Ascending aorta (tissue), 2 donors: ENCODE measurements at regions not wholly inside any gene's neighbourhood (a gene's known extent, or its start where the extent isn't known, plus 50 kb on each side); places are given as distances from the start of the nearest gene placed in this dataset.

Source experiments
- DNase-seq, 2 donors: peaks; one replicate each; pipeline ENCODE4 v3.0.0-alpha.2; 2019; ENCODE audit warnings: low spot score in 2 of 2
- H3K27ac ChIP-seq, 2 donors: fragments of 200-600 bp; sonication (generic); one replicate each; pipeline ENCODE4 v1.5.1; 2016 to 2017; ENCODE audit warnings: mild to moderate bottlenecking in 1 of 2
- H3K27me3 ChIP-seq: fragments of 200-600 bp; sonication (generic); one replicate; pipeline ENCODE4 v1.5.1; 2017
- H3K36me3 ChIP-seq, 2 donors: fragments of 200-600 bp; sonication (generic); one replicate each; pipeline ENCODE4 v1.5.1; 2016
- H3K4me1 ChIP-seq, 2 donors: fragments of 200-600 bp; sonication (generic); one replicate each; pipeline ENCODE4 v1.5.1; 2016 to 2017; ENCODE audit warnings: mild to moderate bottlenecking in 1 of 2
- H3K4me3 ChIP-seq, 2 donors: fragments of 200-600 bp; sonication (generic); one replicate each; pipeline ENCODE4 v1.5.1; 2016 to 2017; ENCODE audit warnings: mild to moderate bottlenecking in 1 of 2
- H3K9me3 ChIP-seq, 2 donors: fragments of 200-600 bp; sonication (generic); one replicate each; pipeline ENCODE4 v1.5.1; 2016
- intact Hi-C: fragments of 100-400 bp; cut with DNase I; formaldehyde crosslinking; loops from one replicate; pipeline ENCODE4 v1.15.1; 2023
- TF ChIP-seq, protein P1 (sequence below), 3 experiments: fragments of 200-600 bp in 2 of 3; fragments of 450-650 bp in 1 of 3; sonication (generic) in 2 of 3; IDR thresholded peaks; one replicate each; pipeline ENCODE4 v1.5.1; 2016 to 2019; ENCODE audit warnings: antibody characterized with exemption in 3 of 3, mild to moderate bottlenecking in 1 of 3, moderate library complexity in 1 of 3

DNA sequence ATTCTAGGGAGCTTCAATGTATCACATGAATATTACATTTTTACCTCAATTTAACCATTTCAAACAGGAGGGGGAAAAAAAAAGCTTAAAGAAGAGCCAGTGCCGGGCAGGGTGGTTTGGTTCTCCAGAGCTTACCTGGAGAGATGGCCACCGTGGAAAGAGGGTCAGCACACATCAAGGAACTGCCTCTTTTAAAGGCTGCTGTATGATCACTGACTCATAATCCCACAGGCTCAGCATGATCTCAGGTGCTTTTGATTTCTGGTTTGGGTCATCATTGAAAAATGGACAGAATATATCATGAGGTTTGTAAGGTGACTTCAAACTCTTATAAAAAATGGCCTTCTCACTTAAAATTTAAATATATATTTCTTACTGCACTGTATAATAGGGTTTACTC lies 67.5 kb upstream of the MDFIC start:
- no peak overlapping the region for H3K4me3 ChIP-seq
- intact Hi-C loops: no loop called here
- no peaks in the 10 kb centered on the region for H3K4me1 ChIP-seq
- DNase-seq: no peak
- TF ChIP-seq, protein P1, sequence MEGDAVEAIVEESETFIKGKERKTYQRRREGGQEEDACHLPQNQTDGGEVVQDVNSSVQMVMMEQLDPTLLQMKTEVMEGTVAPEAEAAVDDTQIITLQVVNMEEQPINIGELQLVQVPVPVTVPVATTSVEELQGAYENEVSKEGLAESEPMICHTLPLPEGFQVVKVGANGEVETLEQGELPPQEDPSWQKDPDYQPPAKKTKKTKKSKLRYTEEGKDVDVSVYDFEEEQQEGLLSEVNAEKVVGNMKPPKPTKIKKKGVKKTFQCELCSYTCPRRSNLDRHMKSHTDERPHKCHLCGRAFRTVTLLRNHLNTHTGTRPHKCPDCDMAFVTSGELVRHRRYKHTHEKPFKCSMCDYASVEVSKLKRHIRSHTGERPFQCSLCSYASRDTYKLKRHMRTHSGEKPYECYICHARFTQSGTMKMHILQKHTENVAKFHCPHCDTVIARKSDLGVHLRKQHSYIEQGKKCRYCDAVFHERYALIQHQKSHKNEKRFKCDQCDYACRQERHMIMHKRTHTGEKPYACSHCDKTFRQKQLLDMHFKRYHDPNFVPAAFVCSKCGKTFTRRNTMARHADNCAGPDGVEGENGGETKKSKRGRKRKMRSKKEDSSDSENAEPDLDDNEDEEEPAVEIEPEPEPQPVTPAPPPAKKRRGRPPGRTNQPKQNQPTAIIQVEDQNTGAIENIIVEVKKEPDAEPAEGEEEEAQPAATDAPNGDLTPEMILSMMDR (IDR thresholded peaks at IDR 0.05): no peak
- no peak overlapping the region for H3K27ac ChIP-seq
- H3K9me3 ChIP-seq: no peaks in the 10 kb centered on the region
- no peaks in the 10 kb centered on the region for H3K36me3 ChIP-seq
- no peaks in the 10 kb centered on the region for H3K27me3 ChIP-seq

DNA sequence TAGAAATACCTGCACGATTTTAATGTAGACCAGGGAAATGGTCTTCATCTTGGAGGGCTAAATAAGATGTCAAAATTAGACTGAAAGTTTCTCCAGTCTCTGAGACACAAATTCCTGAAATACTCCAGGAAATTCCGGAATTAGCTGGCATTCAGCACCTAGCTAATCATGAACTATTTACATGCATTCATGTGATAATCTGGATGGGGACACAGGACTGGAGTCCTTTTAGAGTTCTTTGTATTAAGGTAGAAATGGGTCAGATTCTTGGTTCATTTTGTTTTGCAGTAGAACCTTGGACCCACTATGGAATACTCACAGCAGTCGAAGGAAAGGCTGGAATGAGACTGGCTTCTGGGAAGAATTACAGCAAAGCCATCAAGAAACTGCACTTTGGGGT lies 65.3 kb upstream of the MDFIC start:
- no peak for DNase-seq
- no peak overlapping the region for H3K4me3 ChIP-seq
- H3K36me3 ChIP-seq: no peaks in the 10 kb centered on the region
- TF ChIP-seq, protein P1 (IDR thresholded peaks at IDR 0.05): no peak
- intact Hi-C loops: no loop called here
- no peaks in the 10 kb centered on the region for H3K27me3 ChIP-seq
- H3K9me3 ChIP-seq: no peaks in the 10 kb centered on the region
- no peaks in the 10 kb centered on the region for H3K4me1 ChIP-seq
- H3K27ac ChIP-seq: no peak overlapping the region

DNA sequence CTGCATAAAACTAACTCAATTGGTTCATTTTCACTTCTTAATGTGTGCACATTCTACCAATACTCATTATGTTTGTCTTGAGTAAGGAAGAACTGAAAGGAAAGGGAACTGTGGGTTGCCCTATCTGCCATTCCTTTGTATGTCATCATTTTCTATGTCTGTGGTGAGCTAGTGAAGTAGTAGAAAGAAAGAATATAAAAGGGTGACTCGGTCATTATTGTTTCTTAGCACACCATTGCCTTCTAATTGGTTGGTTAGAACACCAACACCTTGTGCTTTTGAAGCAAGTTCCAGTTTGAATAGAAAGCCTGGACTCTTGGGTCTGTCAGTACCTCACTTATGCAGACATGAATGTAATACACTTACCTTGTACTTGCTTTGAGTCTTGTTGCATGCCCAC lies 64.3 kb upstream of the MDFIC start:
- DNase-seq: no peak
- intact Hi-C loops: no loop called here
- H3K9me3 ChIP-seq: no peaks in the 10 kb centered on the region
- H3K36me3 ChIP-seq: no peaks in the 10 kb centered on the region
- no peaks in the 10 kb centered on the region for H3K4me1 ChIP-seq
- H3K27me3 ChIP-seq: no peaks in the 10 kb centered on the region
- TF ChIP-seq, protein P1 (IDR thresholded peaks at IDR 0.05): no peak
- H3K27ac ChIP-seq: no peak overlapping the region
- H3K4me3 ChIP-seq: no peak overlapping the region

DNA sequence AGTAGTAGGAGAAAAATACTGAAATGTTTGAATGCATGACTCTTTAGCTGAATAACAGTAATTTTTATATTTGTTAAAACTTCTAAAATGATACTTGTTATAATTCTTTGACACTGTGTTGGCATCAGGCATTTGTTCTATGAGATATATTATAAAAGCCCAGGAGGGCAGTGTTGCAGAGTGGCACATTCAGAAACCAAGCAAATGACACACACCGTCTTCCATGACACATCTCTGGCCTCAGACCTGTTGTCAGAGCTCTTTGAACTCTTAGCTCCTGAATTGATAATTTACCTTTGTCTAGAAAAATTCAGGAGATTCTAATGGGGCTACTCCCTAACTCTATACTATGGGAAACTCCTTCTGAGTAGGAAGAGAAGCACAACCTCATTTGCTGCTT lies 62.4 kb upstream of the MDFIC start:
- intact Hi-C loops: no loop called here
- Histone ChIP-seq H3K4me3 (no peak overlapping the region), H3K9me3 (no peaks in the 10 kb centered on the region), H3K36me3 (no peaks in the 10 kb centered on the region), H3K27ac (no peak overlapping the region), H3K27me3 (no peaks in the 10 kb centered on the region), H3K4me1 (no peaks in the 10 kb centered on the region)
- DNase-seq: no peak
- TF ChIP-seq, protein P1 (IDR thresholded peaks at IDR 0.05): no peak

DNA sequence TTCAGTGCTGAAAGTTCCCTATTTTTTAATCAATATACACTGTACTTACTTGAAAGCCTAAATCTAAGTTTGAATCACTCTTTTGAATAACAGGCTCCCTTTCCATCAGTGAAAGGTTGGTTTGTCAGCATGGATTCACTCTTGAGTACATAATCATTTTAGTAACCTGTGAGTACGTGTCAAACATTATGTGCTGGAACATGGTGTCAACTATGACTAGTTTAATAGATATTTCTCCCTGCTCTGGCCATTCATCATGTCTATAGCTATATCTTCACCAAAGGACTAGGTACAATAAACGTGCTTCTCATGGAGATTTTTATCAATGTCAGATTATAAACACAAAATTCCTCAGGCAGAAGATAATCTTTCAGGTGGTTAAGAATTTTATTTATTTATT lies 61.7 kb upstream of the MDFIC start:
- no peaks in the 10 kb centered on the region for H3K9me3 ChIP-seq
- no peak overlapping the region for H3K4me3 ChIP-seq
- H3K4me1 ChIP-seq: no peaks in the 10 kb centered on the region
- no peaks in the 10 kb centered on the region for H3K36me3 ChIP-seq
- TF ChIP-seq, protein P1 (IDR thresholded peaks at IDR 0.05): no peak
- intact Hi-C loops: no loop called here
- DNase-seq: no peak
- H3K27ac ChIP-seq: no peak overlapping the region
- no peaks in the 10 kb centered on the region for H3K27me3 ChIP-seq

DNA sequence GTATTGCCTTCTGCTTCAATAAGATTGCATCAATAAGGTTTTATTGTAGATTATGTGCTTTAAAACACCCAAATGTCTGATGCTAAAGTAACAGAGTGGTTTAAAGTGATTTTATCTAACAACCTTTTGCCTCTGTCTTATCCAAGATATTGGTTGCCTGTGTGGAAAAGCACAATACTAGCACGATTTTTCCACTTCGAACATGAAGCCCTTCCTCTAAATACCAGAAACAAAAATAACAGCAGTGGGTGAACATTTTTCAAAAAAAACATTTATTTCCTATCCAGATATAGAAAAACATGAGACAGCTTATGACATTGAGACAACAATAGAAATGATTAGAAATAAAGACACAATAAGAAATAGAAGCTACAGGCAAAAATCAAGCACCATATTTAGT lies 59.5 kb upstream of the MDFIC start:
- Histone ChIP-seq H3K9me3 (no peaks in the 10 kb centered on the region), H3K36me3 (no peaks in the 10 kb centered on the region), H3K4me1 (no peaks in the 10 kb centered on the region), H3K27ac (no peak overlapping the region), H3K27me3 (no peaks in the 10 kb centered on the region), H3K4me3 (no peak overlapping the region)
- TF ChIP-seq, protein P1 (IDR thresholded peaks at IDR 0.05): no peak
- intact Hi-C loops: no loop called here
- no peak for DNase-seq
